ENCODE measurements at regions not wholly inside any gene's neighbourhood (a gene's known extent, or its start where the extent isn't known, plus 50 kb on each side); places are given as distances from the start of the nearest gene placed in this dataset.

DNA sequence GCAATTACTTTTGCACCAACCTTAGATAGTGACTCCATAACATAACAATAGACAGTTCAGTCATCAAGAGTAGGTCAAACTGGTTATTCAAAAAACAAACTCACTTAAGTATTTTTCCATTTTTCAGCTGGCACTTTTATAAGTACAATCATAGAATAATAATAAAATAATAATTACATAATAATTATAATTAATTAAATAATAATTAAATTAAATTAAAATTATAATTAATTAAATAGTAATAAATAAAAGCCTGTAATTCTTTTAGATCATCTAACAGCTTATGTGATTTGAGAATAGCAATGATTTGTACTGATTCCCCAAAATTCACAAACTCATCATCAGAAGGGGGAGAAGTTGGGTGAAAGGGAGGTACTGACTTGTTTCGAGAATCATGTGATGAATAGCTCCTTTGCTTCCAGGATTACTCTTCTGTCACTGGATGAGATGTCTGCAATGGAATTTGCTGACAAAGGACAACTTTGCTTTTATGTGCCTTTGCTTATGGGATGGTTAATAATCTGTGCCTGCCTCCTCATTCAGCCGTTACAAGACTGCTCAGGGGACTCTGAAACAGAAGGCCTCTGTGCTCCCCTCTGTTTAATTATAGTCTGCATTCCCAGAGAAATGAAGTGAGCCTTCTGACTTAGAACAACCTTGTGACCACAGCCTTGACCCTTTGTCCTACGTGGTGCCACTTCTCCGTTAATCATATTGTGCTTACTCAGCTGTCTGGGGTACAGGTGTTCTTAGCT lies 104.8 kb upstream of the ENPEP start:
- TF ChIP-seq TAF1 (IDR thresholded peaks at IDR 0.05; ENCODE audit: low read depth): no peak
- no peak for TF ChIP-seq YY1 (IDR thresholded peaks at IDR 0.05; ENCODE audit: low read depth)
- no peak for TF ChIP-seq FOXM1 (IDR thresholded peaks at IDR 0.05; ENCODE audit: borderline replicate concordance, low read depth)
- TF ChIP-seq RAD21 (IDR thresholded peaks at IDR 0.05; ENCODE audit: low read depth): no peak
- no peak for TF ChIP-seq REST (IDR thresholded peaks at IDR 0.05; ENCODE audit: low read depth)
- TF ChIP-seq, protein P1, sequence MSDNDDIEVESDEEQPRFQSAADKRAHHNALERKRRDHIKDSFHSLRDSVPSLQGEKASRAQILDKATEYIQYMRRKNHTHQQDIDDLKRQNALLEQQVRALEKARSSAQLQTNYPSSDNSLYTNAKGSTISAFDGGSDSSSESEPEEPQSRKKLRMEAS (IDR thresholded peaks at IDR 0.05): no peak
- no peak for TF ChIP-seq CEBPB (IDR thresholded peaks at IDR 0.05)
- no peak for TF ChIP-seq EP300 (IDR thresholded peaks at IDR 0.05; ENCODE audit: borderline replicate concordance)
- TF ChIP-seq, protein P2, sequence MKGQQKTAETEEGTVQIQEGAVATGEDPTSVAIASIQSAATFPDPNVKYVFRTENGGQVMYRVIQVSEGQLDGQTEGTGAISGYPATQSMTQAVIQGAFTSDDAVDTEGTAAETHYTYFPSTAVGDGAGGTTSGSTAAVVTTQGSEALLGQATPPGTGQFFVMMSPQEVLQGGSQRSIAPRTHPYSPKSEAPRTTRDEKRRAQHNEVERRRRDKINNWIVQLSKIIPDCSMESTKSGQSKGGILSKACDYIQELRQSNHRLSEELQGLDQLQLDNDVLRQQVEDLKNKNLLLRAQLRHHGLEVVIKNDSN (IDR thresholded peaks at IDR 0.05): no peak
- TF ChIP-seq NFIC (IDR thresholded peaks at IDR 0.05): no peak
- TF ChIP-seq ZBTB7A (IDR thresholded peaks at IDR 0.05; ENCODE audit: low read depth): no peak
- no peak for TF ChIP-seq EGR1 (IDR thresholded peaks at IDR 0.05)
